ENCODE measurements at regions not wholly inside any gene's neighbourhood (a gene's known extent, or its start where the extent isn't known, plus 50 kb on each side); places are given as distances from the start of the nearest gene placed in this dataset.

DNA sequence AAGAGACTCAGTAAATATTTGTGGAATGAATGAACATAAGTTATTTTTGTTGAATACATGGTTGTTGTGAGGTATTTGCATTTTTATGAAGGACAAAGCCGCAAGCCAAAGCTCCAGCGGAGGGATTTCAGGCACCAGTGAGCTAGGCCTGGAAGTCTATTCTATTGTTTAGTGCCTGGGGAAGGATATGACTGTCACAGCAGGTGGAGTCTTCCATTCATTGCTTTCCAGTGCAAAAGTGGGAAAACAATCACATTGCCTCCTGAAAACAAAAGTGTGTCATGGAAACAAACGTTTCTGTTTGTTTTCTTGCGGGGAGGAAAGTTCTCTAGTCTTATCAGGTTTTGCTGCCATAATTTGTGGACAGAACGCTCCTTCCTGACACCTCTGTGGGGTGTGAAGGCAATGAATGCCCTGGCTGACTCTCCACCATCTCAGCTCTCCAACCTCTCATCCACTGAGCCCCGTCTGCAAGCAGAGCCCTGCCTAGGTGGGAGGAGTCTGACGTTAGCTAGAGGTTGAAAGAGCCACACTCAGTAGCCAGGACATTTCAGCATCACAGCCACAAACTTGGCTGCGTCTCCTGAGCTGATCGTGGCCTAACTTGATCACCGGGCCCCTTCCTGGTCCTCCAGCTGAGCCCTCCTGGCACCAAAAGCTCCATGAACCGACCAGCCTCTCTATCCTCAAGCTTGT lies 739.1 kb downstream of the MATN1 start:
- CTCF ChIA-PET: interaction anchor here (1.0 kb wide), 1 partner anchor 396 kb away, joined by 3 read pairs; no protein-coding TSS in a partner anchor
- POLR2A ChIA-PET: no interaction called here
- DNase-seq (ENCODE audit: extremely low spot score): no peak
- TF ChIP-seq SUZ12 (IDR thresholded peaks at IDR 0.05): no peak
- no peak for TF ChIP-seq CTBP1 (IDR thresholded peaks at IDR 0.05; ENCODE audit: borderline replicate concordance)
- TF ChIP-seq ELF4 (IDR thresholded peaks at IDR 0.05): no peak
- TF ChIP-seq TARDBP (IDR thresholded peaks at IDR 0.05): no peak
- TF ChIP-seq FOXM1 (IDR thresholded peaks at IDR 0.05; ENCODE audit: borderline replicate concordance): no peak
- TF ChIP-seq, protein P1, sequence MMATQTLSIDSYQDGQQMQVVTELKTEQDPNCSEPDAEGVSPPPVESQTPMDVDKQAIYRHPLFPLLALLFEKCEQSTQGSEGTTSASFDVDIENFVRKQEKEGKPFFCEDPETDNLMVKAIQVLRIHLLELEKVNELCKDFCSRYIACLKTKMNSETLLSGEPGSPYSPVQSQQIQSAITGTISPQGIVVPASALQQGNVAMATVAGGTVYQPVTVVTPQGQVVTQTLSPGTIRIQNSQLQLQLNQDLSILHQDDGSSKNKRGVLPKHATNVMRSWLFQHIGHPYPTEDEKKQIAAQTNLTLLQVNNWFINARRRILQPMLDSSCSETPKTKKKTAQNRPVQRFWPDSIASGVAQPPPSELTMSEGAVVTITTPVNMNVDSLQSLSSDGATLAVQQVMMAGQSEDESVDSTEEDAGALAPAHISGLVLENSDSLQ (IDR thresholded peaks at IDR 0.05): no peak
- TF ChIP-seq BHLHE40 (IDR thresholded peaks at IDR 0.05; ENCODE audit: borderline replicate concordance): no peak
- TF ChIP-seq L3MBTL2 (conservative IDR thresholded peaks at IDR 0.05): no peak
- TF ChIP-seq NFRKB (IDR thresholded peaks at IDR 0.05): no peak
- no peak for TF ChIP-seq SP1 (IDR thresholded peaks at IDR 0.05)
- TF ChIP-seq ZNF384 (IDR thresholded peaks at IDR 0.05): no peak
- no peak for TF ChIP-seq ARNT (IDR thresholded peaks at IDR 0.05)
- no peak for TF ChIP-seq FOXK2 (IDR thresholded peaks at IDR 0.05)
- TF ChIP-seq HDGF (IDR thresholded peaks at IDR 0.05; ENCODE audit: borderline replicate concordance): no peak
- no peak for TF ChIP-seq FOXA1 (IDR thresholded peaks at IDR 0.05)
- no peak for TF ChIP-seq LEF1 (IDR thresholded peaks at IDR 0.05; ENCODE audit: borderline replicate concordance)

GRCh38 chr1:29983321-29983720 lies 740.1 kb downstream of the MATN1 start:
- DNase-seq (ENCODE audit: extremely low spot score): no peak
- ChIA-PET CTCF (no interaction called here), POLR2A (no interaction called here)
- no peak for TF ChIP-seq BHLHE40 (IDR thresholded peaks at IDR 0.05; ENCODE audit: borderline replicate concordance)
- no peak for TF ChIP-seq ELF4 (IDR thresholded peaks at IDR 0.05)
- no peak for TF ChIP-seq SUZ12 (IDR thresholded peaks at IDR 0.05)
- no peak for TF ChIP-seq ARNT (IDR thresholded peaks at IDR 0.05)
- no peak for TF ChIP-seq CTBP1 (IDR thresholded peaks at IDR 0.05; ENCODE audit: borderline replicate concordance)
- no peak for TF ChIP-seq ZNF384 (IDR thresholded peaks at IDR 0.05)
- TF ChIP-seq FOXK2 (IDR thresholded peaks at IDR 0.05): no peak
- no peak for TF ChIP-seq LEF1 (IDR thresholded peaks at IDR 0.05; ENCODE audit: borderline replicate concordance)
- TF ChIP-seq, protein P1 (IDR thresholded peaks at IDR 0.05): no peak
- TF ChIP-seq HDGF (IDR thresholded peaks at IDR 0.05; ENCODE audit: borderline replicate concordance): no peak
- TF ChIP-seq L3MBTL2 (conservative IDR thresholded peaks at IDR 0.05): no peak
- no peak for TF ChIP-seq SP1 (IDR thresholded peaks at IDR 0.05)
- no peak for TF ChIP-seq NFRKB (IDR thresholded peaks at IDR 0.05)
- no peak for TF ChIP-seq FOXM1 (IDR thresholded peaks at IDR 0.05; ENCODE audit: borderline replicate concordance)

- POLR2A ChIA-PET: no interaction called here
- TF ChIP-seq FOXK2 (IDR thresholded peaks at IDR 0.05) (no peak), BHLHE40 (IDR thresholded peaks at IDR 0.05; ENCODE audit: borderline replicate concordance) (no peak), ZNF384 (IDR thresholded peaks at IDR 0.05) (no peak), ARNT (IDR thresholded peaks at IDR 0.05) (no peak), NFRKB (IDR thresholded peaks at IDR 0.05) (no peak)
- no peak for DNase-seq (ENCODE audit: extremely low spot score)
- CTCF ChIA-PET: no interaction called here
Measured at GRCh38 chr1:29981586-29982239, 741.7 kb downstream of the MATN1 start.

DNA sequence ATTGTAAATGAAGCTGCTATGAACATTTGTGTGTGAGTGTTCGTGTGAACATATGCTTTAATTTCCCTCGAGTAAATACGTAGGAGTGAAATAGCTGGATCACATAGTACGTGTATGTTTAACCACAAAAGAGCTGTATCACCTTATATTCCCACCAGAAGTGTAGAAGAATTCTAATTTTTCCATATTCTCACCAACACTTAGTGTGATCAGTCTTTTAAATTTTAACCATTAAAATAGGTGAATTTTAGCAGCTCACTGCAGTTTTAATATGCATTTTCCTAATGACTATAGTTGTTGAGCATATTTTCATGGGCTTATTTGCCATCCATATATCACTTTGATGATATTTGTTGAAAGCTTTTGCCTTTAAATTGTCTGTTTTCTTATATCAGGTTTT lies 741.2 kb downstream of the PTPRU start:
- ChIA-PET CTCF (no interaction called here), POLR2A (no interaction called here)
- TF ChIP-seq SUZ12 (IDR thresholded peaks at IDR 0.05) (no peak), FOXK2 (IDR thresholded peaks at IDR 0.05) (no peak), ARNT (IDR thresholded peaks at IDR 0.05) (no peak), ELF4 (IDR thresholded peaks at IDR 0.05) (no peak)
- no peak for DNase-seq (ENCODE audit: extremely low spot score)

- peak; percentile 52 for DNase-seq (ENCODE audit: extremely low spot score)
- ChIA-PET POLR2A (no interaction called here), CTCF (no interaction called here)
- TF ChIP-seq BHLHE40 (IDR thresholded peaks at IDR 0.05; ENCODE audit: borderline replicate concordance) (no peak), SP1 (IDR thresholded peaks at IDR 0.05) (no peak), ARNT (IDR thresholded peaks at IDR 0.05) (no peak)
Measured at GRCh38 chr1:29975036-29975694, 738.8 kb downstream of the PTPRU start.

DNA sequence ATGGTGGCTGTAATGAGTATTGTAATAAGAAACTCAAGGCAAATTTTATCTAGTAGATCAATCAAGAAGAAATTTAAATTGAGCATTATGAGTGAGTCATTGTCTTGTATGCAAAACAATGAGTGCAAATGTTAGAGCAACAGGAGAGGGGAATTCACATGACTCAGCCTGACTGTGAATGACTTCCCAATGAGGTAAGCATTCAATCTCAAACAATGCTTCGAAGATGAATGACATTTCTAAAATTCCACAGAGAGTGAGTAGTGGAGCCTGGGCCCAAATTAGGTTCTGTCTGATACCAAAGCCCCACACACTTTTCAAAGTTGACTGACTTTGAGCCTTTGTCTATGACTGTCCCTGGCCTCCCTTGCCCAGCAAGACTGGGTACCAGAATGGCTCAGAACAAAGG lies 738.0 kb downstream of the PTPRU start:
- DNase-seq (ENCODE audit: extremely low spot score): no peak
- CTCF ChIA-PET: no interaction called here
- no peak for TF ChIP-seq FOXA1 (IDR thresholded peaks at IDR 0.05)
- no peak for TF ChIP-seq SUZ12 (IDR thresholded peaks at IDR 0.05)
- TF ChIP-seq FOXM1 (IDR thresholded peaks at IDR 0.05; ENCODE audit: borderline replicate concordance): no peak
- no peak for TF ChIP-seq HDGF (IDR thresholded peaks at IDR 0.05; ENCODE audit: borderline replicate concordance)
- TF ChIP-seq ARNT (IDR thresholded peaks at IDR 0.05): no peak
- TF ChIP-seq SP1 (IDR thresholded peaks at IDR 0.05): no peak
- TF ChIP-seq FOXK2 (IDR thresholded peaks at IDR 0.05): no peak
- no peak for TF ChIP-seq ZNF384 (IDR thresholded peaks at IDR 0.05)
- TF ChIP-seq LEF1 (IDR thresholded peaks at IDR 0.05; ENCODE audit: borderline replicate concordance): no peak
- no peak for TF ChIP-seq ELF4 (IDR thresholded peaks at IDR 0.05)
- TF ChIP-seq CTBP1 (IDR thresholded peaks at IDR 0.05; ENCODE audit: borderline replicate concordance): no peak
- TF ChIP-seq L3MBTL2 (conservative IDR thresholded peaks at IDR 0.05): no peak
- TF ChIP-seq NFRKB (IDR thresholded peaks at IDR 0.05): no peak
- no peak for TF ChIP-seq TARDBP (IDR thresholded peaks at IDR 0.05)
- TF ChIP-seq, protein P1 (IDR thresholded peaks at IDR 0.05): no peak
- no peak for TF ChIP-seq BHLHE40 (IDR thresholded peaks at IDR 0.05; ENCODE audit: borderline replicate concordance)
- POLR2A ChIA-PET: no interaction called here
